Anterior cingulate cortex (tissue), 58 donors: ENCODE measurements at regions not wholly inside any gene's neighbourhood (a gene's known extent, or its start where the extent isn't known, plus 50 kb on each side); places are given as distances from the start of the nearest gene placed in this dataset.
A peak's percentile ranks its signal among the peaks of the same experiment; 100 is the strongest.
"Not testable (repeated sequence)": the region's sequence is repeated elsewhere in the genome, so short reads cannot be mapped to it uniquely, and the experiment has no call there.

Experiments used
- DNase-seq, 58 donors: peaks; one replicate each; lab custom pipeline; 2025; lab: John Stamatoyannopoulos, UW

DNA sequence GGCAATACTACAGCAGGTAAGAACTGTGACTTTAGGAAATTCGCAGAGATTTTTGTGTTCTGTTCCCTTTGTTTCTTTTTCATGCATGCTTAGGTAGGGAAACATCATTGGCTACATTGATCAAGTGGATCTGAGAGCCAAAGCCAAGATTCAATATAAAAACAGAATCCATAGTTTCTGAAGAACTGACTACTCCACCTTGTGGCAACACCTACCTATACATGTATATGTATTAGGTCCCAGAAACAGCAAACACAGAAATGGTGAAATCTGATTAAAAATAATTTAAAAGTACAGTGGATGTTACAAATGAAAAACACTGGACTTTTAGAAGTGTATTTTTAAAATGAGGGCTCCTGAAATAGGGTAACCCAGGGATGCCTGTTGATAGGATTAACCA is 322.6 kb upstream of the MAOA start:
- DNase-seq = no peak

DNA sequence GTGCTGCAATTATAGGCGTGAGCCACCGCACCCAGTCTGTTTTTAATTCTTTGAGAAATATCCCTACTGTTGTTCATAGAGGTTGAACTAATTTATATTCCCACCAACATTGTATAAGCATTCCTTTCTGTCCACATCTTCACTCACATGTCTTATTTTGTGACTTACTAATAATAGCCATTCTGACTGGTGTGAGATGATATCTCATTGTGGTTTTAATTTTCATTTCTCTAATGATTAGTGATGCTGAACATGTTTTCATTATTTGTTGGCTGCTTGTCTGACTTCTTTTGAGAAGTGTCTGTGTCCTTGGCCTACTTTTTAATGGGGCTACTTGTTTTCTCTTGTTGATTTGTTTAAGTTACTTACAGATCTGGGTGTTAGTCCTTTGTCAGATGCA is 310.9 kb upstream of the MAOA start:
- DNase-seq = no peak

DNA sequence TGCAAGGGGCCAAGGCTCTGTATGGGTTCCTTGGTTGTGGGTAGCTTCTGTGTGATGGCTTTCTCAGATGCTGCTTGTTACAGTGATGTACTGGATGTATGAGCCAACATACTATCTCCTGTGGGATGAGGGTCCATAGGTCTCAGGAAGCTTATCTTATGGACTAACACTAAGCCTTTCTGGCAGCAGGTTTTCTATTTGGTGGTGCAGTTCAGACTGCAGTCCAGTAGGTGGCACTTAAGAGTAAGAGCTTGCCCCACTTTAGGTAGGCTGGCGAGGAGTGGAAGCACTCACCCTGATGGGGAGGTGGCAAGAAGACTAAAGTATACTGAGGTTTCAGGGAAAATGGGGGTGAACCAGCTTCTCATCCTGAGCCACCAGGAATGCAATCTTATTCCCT is 306.7 kb upstream of the MAOA start:
- no peak for DNase-seq

DNA sequence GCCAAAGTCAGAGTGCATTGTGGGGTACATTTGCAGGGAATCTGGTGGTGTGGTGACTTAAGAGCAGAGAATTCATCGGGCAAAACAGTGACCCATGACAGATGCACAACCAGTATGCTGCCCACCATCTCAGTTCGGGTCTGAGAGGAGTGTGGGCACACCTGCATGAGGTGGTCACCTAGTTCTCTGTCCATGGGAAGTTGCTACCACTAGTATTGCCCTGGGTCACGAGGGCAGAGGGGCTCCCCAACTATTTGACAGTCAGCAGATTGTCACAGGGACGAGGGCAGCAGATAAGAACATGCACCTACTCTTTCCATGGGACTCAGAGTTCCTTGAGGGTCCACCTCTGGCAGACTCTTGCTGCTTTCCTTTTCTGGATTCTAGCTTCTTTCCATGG is 305.2 kb upstream of the MAOA start:
- no peak for DNase-seq

DNA sequence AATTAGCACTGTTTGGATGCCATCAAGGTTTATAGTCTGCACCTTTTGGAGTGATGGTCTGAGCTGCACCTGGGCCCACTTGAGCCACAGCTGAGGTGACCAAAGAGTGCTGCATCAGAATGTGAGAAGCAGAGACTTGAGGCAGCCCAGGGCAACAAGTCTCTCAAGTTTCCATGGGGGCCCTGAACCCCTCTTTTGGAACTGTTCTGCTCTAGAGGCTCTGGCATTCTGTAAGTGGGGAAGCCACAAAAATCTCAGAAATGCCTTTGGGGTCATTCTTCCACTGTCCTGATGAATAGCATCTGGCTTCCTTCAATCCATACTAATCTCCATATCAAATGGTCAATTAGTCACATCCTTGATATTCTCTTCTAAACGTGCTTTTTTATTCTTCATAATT is 298.4 kb upstream of the MAOA start:
- no peak for DNase-seq

DNA sequence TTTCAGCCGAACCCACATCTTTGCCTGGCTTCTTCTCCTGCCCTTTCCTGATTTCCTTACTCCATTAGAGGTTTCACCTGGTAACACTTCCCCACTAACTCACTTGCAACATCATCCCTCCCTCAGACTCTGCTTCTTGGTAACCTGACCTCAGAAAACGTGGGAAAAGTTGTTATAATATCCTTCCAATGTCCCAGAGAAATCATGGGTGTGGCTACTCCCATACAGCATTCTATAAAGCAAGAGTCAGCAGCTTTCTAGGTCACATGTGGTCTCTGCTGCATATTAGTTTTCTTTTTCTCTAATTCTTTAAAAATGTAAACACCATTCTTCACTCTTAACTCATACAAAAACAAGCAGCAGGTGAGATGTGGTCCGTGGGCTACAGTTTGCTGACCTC is 283.1 kb upstream of the MAOA start:
- DNase-seq = no peak

DNA sequence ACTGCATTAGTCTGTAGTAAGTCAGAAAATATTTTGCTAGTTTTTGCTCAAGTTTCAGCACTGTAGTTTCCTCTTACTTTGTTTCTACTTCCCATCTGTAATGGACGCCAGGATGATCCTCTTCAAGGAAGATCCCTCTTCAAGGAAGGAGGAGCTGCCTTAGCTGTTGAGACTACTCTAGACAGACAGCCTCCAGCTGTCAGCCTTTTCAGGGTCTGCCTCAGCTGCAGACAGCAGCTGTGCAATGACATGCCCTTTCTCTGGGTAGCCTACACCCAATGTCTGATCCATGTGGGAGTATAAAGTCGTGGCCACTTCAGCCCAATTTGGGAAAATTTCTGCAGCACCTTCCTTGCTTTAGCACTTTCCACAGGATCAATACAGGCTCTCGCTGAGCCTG is 281.0 kb upstream of the MAOA start:
- no peak for DNase-seq

DNA sequence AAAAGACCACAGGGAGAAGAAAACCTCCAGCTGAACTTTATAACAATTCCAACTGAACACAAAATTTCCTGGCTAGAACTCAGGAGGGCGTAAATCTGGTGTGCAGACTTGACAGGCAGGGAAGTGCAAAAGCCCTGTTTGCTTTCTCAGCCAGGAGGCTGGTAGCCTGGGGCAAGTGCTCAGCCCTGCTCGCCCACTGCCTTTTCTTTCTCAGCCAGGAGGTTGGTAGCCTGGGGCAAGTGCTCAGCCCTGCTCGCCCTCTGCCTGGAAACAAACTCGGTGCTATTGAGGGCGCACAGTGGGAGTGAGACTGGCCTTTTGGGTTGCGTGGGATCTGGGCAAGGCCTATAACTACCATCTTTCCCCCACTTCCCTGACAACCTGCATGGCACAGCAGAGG is 275.4 kb upstream of the MAOA start:
- no peak for DNase-seq

DNA sequence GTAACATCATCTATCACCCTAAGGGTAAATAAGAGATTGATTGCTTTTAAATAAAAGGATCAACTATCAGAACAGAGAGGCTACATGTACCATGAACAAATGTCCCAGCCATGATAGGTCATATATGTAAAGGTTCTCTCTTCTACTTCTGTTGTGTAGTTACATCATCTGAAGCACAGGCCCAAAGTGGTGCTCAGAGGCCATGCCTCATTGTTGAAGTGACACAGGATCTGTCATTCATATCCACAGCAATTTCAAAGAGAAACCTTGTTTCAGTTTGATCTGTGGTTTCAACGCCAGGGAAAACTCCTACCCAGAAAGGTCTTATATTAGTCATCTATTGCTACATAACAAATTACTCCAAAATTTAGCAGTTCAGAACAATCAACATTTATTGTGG is 269.2 kb upstream of the MAOA start:
- no peak for DNase-seq

DNA sequence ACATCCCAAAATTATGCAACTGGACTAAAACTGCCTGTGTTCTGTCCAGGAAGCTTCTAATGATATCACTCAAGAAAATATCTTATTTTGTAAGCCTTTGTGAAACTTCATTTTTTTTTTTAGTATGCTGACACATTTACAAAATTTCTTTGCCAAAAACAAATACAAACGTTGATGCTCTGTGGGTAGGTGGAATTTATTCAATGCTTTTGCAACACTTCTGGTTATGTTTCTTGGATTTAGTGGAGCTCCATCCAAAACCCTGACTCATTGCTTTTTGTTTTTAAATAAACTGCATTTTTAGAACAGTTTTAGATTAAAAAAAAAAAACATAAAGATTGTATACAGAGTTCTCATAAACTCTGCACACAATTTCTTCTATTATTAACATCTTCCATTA is 250.9 kb upstream of the MAOA start:
- DNase-seq = no peak

DNA sequence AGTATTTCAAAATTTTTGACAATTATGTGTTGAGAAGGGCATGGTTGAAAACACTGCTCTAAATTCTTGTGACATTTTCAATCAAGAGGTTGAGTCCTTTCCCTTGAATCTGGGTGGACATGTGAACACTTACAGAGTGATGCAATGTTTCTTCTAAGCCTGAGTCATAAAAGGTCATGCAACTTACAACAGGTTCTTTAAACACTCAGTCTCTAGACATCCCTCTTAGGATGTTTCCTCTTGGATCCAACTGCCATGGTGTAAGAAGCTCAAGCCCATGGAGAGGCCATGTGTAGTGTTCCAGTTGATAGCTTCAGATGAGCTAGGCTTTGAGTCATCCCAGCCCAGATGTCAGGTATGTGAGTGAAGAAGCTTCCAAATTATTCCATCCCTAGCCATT is 232.2 kb upstream of the MAOA start:
- no peak for DNase-seq

DNA sequence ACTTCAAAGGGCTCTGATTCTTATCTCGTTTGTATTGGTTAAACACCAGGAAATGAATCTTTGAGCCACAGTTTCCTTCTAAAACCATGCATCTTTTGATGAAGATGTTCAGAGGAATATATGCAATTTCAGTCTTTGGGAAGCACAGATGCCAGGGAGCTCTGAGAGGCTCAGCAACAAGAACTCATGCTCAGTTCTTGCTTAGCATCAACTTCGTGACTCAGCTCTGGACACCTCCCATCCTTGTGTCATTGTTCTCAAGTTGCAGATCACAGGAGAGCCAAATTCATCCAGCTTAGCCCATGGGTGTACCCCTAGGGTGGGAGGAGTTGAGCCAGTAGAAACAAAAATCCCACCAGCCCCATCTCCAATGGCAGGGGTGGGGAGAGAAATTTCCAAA is 219.6 kb upstream of the MAOA start:
- DNase-seq = no peak

DNA sequence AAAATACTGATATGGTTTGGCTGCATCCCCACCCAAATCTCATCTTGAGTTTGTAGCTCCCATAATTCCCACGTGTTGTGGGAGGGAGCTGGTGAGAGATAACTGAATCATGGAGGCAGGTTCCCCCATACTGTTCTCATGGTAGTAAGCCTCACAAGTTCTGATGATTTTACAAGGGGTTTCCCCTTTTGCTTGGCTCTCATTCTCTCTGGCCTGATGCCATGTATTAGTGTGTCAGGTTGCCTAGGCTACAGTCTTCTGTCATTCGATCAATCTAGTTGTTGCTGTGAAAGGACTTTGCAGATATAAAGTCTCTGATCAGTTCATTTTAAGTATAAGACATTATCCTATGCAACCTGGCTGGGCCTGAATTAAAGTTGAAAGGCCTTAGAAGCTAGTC is 209.3 kb upstream of the MAOA start:
- no peak for DNase-seq

DNA sequence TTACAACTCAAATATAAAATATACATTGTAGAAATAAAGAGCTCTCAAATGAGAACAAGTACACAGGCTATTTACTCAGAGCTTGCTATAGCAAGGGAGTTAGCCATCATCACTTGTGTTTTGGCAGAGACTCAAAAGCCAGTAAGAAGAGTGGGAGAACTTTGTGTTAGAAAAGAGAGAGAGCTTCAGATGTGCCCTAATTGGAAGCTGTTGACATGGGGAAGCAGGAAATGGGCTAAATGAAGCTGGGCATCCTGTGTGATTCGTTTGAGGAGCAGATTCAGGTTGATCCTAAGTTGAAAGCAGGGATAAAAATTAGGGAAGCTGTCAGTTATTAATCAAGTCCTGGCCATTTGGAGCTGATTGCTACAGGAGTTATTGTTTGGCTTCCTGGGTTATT is 207.4 kb upstream of the MAOA start:
- peak in 2 of 58 donors; percentile 0 to 1 for DNase-seq

DNA sequence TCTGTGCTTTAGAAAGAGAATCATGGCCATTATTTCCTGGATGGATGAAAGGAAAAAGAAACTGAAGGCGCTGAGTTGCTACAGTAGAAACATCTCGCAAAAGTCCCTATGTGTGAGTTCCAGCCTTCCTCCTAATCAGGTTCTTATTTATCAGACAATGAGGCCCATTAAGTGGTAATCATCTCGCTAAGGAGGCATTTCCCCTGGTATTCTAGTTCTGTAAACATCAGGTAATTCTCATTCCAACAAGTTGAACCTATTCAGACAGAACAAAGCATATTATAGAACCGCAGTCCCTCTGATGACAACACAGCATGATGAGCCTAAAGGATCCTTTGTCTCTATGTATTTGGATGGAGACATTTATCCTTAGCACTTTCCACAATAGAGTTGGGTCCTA is 205.7 kb upstream of the MAOA start:
- DNase-seq = no peak

DNA sequence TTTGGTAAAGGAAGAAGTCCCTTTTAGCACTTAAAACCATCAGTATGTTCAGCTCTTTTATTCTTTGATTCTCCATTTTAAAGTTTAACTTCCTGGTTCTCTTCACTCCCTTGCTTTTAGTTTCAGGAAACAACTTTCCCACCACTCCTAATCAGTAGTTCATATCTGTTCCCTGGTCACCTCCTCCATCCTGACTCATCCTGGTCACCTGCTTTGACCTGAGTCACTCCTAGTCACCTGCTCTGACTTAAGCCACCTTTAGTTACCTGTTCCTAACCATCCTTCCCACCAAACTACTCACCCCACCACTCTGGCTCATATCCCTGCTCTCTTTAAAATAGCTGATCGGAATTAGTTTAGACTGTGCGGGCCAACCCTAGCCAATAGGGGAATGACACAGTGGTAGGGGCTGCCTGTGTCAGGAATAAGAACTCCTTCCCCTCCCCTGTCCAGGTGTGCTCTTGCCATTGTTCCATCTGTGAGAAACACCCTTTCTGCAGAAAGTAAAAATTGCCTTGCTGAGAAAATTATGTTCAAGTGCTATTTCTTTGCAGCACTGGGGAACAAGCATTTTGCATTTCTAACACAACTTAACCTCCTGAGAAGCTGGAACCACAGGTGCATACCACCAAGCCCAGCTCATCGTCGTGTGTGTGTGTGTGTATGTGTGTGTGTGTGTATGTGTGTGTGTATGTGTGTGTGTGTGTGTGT is 204.0 kb upstream of the MAOA start:
- not testable (repeated sequence) for DNase-seq

DNA sequence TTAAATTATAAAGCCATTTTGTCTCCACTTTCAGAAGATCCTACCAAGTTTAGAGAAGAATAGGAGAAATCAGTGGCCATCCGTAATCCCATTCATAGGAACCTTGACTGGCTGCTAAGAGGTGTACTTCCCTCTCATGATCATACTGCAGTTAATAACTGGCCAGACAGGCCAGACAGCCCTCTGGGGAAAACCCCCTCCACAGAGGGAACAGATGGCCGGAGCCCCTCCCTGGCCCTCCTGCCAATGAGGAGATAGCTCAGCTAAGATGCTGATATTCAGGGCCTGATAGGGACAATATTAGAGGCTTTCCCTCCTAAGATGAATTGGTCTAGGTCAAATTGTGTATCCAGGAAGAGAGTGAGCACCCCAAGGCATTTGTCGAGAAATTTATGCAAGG is 200.0 kb upstream of the MAOA start:
- no peak for DNase-seq

DNA sequence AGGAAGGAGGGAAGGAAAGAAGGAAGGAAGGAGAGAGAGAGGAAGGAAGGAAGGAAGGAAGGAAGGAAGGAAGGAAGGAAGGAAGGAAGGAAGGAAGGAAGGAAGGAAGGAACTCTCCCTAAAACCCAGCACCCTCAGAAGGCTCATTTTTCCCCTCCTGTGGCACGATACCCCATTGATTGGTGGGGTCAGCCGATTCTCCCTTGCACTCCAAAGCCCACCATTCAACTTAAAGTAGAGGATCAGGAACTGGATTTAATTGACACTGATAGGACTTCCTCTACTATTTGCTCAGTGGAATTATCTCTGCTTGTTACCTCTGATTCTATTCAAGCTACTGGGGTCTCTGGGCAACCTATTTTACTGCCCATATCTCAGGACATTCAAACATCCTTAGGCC is 199.2 kb upstream of the MAOA start:
- DNase-seq = no peak

DNA sequence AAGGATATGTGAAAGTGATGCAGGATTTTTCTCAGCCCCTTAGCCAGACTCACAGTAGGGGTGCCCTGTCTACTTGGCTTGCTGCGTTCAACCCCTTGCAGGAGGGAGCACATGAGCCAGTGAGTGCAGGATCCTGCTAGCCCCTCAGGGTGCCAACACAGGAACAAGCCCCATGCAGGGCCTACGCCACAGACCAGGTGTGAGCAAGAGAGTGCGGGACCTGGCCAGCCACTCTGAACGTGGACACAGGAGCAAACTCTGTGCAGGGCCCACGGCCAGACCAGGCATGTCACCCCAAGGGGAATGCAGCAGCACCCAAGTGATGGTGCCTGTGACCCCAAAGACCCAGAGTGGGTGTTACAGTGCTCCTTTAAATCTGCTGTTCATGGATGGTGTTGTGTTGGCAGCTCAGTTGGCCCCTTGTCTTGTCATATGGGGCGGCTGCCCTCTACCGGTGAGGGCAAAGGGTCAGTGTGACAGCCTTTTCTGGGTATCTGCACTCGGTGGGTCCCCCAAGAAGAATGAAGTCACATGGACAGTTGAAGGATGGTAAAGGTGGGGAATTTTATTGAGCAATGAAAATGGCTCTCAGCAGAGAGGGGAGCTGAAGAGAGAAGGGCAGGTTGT is 188.4 kb upstream of the MAOA start:
- no peak for DNase-seq

DNA sequence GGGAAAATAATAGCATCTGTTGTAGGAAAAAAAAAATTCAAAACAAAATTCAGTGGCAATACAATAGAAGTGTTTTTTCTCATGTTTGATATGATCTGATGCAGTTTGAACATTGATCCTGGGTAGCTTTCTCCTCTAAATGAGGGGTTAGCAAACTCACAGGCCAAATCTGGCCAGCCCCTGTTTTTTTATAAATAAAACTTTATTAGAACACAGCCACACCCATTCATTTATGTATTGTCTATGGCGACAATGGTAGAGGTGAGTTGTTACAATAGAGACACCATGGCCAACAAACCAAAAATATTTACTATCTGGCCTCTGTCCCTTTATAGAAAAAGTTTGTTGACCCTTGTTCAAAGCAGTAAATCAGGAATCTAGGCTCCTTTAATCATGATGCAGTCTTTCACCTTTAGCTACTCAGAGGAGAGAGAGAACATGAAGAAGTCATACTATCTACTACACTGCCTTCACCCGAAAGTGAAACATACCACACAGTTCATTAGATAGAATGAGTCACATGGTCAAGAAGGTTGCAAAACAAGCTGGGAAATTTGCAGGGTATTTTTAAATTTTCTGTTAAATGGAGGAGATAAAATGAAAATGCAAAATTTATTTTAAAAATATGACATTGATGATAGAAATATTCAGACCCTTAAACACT is 186.6 kb upstream of the MAOA start:
- DNase-seq = no peak

DNA sequence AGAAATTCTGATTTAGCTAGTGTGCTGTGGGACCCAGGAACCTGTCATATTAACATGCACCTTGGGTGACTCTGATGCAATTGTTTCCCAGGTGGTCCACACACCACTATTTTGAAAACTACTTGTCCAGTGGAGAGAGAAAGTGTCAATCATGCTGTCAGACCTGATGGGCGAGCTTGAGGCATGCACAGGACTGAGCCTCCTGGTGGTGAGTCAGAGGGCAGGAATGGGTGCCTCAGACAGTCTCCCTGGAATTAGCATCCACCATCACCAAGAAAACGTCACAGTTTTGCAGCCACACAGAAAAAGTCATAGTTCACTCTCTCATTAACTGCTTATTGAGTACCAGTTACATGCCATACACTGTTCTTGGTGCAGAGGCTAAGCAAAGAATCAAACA is 181.8 kb upstream of the MAOA start:
- DNase-seq = no peak

DNA sequence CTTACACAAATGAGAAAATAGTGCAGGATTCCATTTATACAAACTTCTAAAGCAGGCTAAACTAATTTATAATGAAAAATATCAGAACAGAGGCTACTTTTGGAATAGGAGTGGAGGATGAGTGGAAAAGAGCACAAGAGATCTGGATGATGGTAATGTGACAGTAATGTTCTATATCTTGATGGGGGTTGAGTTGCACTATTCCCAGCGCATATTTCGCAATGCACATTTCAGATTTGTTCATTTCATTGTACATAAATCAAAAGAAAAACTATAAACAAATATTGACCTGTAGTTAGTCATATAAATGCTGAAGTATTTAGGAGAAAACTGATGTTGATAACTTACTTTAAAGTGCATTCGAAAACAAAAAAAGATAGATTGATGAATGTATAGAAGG is 177.0 kb upstream of the MAOA start:
- DNase-seq = no peak
